Astrocyte of the spinal cord (primary cell): ENCODE measurements at regions not wholly inside any gene's neighbourhood (a gene's known extent, or its start where the extent isn't known, plus 50 kb on each side); places are given as distances from the start of the nearest gene placed in this dataset.

Experiments
- DNase-seq: peaks from one replicate; pipeline ENCODE4 v3.0.0; 2011; ENCODE audit warnings: low read depth, low spot score
- H3K4me3 ChIP-seq: 2 replicates; pipeline ENCODE4 v1.5.1; 2011; ENCODE audit warnings: low read depth, mild to moderate bottlenecking, low read length, moderate library complexity
- CTCF ChIP-seq: IDR thresholded peaks from 2 replicates; pipeline ENCODE4 v1.5.1; 2012; ENCODE audit warnings: low read depth, mild to moderate bottlenecking, low read length, inconsistent platforms
- in situ Hi-C: cut with HindIII; loops from 2 replicates; pipeline ENCODE4 v1.10.0; 2017; ENCODE audit warnings: low sequenced_read_pairs

GRCh38 chr10:131789516-131789915, 111.3 kb upstream of the PPP2R2D start:
- no peak overlapping the region for H3K4me3 ChIP-seq
- no peak for DNase-seq
- TF ChIP-seq CTCF = no peak
- in situ Hi-C loops = no loop called here

GRCh38 chr10:131790021-131790420, 110.8 kb upstream of the PPP2R2D start:
- no peak for DNase-seq
- in situ Hi-C loops = no loop called here

GRCh38 chr10:131792011-131792651, 108.7 kb upstream of the PPP2R2D start:
- TF ChIP-seq CTCF = no peak
- DNase-seq = no peak
- H3K4me3 ChIP-seq = no peak overlapping the region
- in situ Hi-C loops = no loop called here

More at GRCh38 chr10:131790021-131790420, 110.8 kb upstream of the PPP2R2D start:
- TF ChIP-seq CTCF = no peak
- H3K4me3 ChIP-seq = no peak overlapping the region

- DNase-seq = no peak
- in situ Hi-C loops = no loop called here
- no peak for TF ChIP-seq CTCF
- no peak overlapping the region for H3K4me3 ChIP-seq
Observed at GRCh38 chr10:131792809-131793208, 108.0 kb upstream of the PPP2R2D start.

GRCh38 chr10:131795761-131796160, 105.0 kb upstream of the PPP2R2D start:
- H3K4me3 ChIP-seq = no peak overlapping the region

GRCh38 chr10:131797626-131798025, 103.2 kb upstream of the PPP2R2D start:
- TF ChIP-seq CTCF = no peak
- in situ Hi-C loops = no loop called here
- H3K4me3 ChIP-seq = no peak overlapping the region
- no peak for DNase-seq

More at GRCh38 chr10:131795761-131796160, 105.0 kb upstream of the PPP2R2D start:
- no peak for DNase-seq
- in situ Hi-C loops = no loop called here
- no peak for TF ChIP-seq CTCF
